ENCODE measurements at regions not wholly inside any gene's neighbourhood (a gene's known extent, or its start where the extent isn't known, plus 50 kb on each side); places are given as distances from the start of the nearest gene placed in this dataset.
A peak's percentile ranks its signal among the peaks of the same experiment; 100 is the strongest.

GRCh38 chr6:40796260-40797221 lies 209.4 kb upstream of the LRFN2 start:
- no peak for DNase-seq (ENCODE audit: low read depth in 2 of 2)

DNA sequence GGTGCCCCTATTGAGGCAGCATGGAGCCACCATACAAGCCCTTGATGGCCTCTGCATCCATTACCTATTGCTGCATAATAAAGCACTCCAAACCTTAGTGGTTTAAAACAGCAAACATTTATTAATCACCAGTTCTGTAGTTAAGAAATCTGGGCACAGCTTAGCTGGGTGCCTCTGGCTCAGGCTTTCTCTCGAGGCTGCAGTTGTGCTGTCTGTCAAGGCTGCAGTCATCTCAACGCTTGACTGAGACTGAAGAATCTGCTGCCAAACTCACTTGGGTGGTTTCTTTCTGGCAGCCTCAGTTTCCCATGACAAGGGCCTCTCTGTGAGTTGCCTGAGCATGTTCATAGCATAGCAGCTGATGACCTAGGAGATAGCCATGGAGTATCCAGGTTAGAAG lies 207.4 kb upstream of the LRFN2 start:
- no peak for DNase-seq (ENCODE audit: low read depth in 2 of 2)

DNA sequence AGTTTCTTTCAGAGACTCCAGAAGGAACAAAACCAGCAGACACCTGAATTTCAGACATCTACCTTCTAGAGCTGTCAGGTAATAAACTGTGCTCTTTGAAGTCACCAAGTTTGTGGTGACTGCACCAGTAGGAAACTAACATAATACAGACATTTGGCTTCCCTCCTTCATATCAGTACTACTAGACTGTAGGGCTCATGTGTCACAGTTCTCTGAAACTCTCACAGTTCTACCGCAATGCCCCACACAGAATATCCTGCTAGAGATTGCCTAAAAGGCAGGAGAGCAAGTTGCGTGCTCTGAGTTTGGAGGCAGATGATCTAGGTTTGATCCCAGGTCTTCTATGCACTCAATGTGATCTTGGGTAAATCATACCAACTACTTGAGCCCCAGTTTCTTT lies 205.0 kb upstream of the LRFN2 start:
- no peak for DNase-seq (ENCODE audit: low read depth in 2 of 2)

DNA sequence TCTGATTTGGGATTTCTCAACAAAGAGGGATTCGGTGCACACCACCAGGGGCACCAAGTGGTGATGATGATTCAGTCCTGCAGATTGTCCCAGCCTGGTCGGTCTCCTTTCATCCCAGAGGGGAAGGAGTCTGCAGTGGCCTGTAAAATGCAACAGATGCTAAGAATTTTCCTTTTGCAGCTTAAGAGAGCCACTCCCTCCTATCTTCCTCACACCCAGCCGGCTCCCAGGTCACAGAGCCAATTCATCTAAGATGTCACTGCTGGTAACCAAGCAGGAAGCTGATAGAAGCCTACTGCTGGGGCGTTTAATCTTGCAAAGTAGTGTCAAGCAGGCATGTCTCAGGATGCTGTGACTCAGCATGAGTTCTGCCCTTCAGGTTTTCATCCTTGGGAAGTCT lies 203.8 kb upstream of the LRFN2 start:
- DNase-seq (ENCODE audit: low read depth in 2 of 2), result no peak

GRCh38 chr6:40788661-40789655 lies 201.8 kb upstream of the LRFN2 start:
- peak in 1 of 2 donors; percentile 10 for DNase-seq (ENCODE audit: low read depth in 2 of 2)

- DNase-seq (ENCODE audit: low read depth in 2 of 2), result no peak
Observed at GRCh38 chr6:40782355-40782754, 195.2 kb upstream of the LRFN2 start.

DNA sequence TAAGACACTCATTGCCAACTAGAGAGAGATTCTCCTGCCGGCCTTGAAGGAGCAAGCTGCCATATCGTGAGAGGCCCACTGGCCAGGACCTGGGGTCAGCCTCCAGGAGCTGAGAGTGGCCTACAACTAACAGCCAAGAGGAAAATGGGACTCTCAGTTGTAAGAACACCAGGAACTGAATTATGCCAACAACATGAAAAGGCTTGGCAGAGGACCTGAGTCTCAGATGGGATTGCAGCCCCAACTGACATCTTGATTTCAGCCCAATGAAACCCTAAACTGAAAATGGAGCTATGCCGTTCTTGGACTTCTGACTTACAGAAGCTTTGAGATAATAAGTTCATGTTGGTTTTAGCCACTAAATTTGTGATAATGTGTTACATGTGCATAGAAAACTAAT lies 193.5 kb upstream of the LRFN2 start:
- DNase-seq (ENCODE audit: low read depth in 2 of 2), result no peak

GRCh38 chr6:40779409-40779808 lies 192.2 kb upstream of the LRFN2 start:
- no peak for DNase-seq (ENCODE audit: low read depth in 2 of 2)

DNA sequence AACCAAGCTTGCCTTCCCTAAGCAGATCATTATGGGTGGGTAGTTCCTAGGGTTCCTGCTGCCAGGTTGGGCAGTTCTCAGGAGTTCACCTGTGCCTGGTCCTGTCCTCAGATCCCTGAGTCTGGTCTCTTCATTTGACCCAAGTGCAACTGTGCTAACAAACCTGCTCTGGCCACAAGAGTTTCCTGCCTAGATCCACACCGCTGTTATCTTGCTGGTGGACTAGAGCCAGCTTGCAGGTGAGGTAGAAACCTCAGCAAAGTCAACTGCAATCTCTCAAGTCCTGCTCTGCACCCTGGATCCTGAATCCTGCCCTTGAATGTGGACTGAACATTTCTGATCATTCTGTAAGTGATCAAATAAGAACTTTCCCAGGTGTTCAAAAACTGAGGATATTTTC lies 191.8 kb upstream of the LRFN2 start:
- DNase-seq (ENCODE audit: low read depth in 2 of 2), result no peak

DNA sequence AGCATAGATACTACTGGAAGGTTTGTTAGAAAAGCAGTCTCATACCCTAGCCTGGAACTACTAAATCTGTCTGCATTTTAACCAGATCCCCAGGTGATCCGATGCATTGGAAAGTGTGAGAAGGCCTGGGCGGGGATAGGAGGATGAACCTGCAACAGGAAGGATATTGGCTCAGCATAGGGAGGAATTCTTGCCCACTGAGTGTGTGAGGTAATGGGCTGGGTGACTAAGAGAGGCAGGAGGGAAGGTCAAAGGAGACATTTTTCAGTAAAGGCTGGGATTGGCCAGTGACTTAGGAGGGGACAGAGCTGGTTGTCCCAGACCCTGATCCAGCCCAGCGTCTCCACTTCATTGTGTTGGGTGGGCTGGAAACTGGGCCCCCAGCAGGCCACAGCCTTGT lies 191.0 kb upstream of the LRFN2 start:
- no peak for DNase-seq (ENCODE audit: low read depth in 2 of 2)

- DNase-seq (ENCODE audit: low read depth in 2 of 2), result no peak
Observed at GRCh38 chr6:40774932-40775331, 187.8 kb upstream of the LRFN2 start.

GRCh38 chr6:40770794-40771193 lies 183.6 kb upstream of the LRFN2 start:
- DNase-seq (ENCODE audit: low read depth in 2 of 2), result no peak

DNA sequence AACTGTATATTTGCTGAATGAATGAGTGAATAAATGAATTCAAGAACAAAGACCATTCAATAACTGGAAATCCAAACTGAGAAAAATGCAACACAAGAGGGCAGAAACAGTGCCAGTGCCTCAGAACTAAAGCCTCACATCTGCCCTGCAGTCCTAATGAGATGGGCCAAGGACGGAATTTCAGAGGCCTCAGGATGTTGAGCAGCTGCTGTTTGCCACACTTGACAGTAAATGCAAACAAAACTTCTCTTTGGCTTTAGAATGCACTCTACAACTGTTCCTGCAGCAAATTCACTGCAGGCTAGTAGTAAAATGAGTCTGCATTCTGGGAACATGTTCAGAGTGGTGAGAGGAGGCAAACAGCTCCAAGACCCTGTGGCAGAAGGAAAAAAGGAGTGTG lies 177.6 kb upstream of the LRFN2 start:
- no peak for DNase-seq (ENCODE audit: low read depth in 2 of 2)

DNA sequence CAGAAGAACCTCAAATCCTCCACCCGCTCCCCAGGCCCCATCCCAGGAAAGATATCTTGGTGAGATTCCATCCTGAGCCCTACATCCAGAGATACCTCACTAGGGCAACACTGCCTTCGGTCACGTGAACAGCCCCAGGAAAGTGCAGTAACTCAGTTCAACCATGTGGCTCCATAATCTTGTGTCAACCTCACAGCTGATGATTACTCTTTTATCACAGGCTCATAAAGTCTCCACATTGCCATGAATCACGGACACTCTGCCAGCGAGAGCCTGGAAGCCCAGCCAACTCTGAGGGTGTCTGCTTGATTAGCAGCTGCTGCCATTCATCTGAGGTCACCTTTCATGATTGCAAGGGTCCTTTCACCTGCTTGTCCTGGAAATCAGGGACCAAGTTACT lies 175.8 kb upstream of the LRFN2 start:
- no peak for DNase-seq (ENCODE audit: low read depth in 2 of 2)

DNA sequence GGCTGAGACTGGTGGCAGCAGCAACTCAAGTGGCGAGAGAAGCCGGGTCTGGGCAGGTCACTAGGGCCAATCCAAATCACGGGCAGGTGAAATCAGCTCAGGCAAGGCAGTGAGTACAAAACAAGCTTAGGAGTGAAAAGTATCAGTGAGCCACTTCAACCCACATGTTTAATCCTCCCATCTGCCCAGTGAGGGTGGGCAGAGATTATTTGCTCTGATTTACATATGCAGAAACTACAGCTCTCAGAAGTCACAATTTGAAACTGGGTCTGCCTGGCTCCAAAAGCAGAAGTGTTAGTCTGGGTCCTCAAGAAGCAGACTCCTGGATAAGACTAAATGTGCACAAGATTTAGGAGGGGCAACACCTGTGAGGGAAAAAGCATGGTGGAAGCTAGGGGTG lies 173.7 kb upstream of the LRFN2 start:
- no peak for DNase-seq (ENCODE audit: low read depth in 2 of 2)

- DNase-seq (ENCODE audit: low read depth in 2 of 2), result no peak
Observed at GRCh38 chr6:40759838-40760237, 172.7 kb upstream of the LRFN2 start.

- no peak for DNase-seq (ENCODE audit: low read depth in 2 of 2)
Observed at GRCh38 chr6:40759264-40759663, 172.1 kb upstream of the LRFN2 start.

- DNase-seq (ENCODE audit: low read depth in 2 of 2), result no peak
Observed at GRCh38 chr6:40755749-40756452, 168.7 kb upstream of the LRFN2 start.

DNA sequence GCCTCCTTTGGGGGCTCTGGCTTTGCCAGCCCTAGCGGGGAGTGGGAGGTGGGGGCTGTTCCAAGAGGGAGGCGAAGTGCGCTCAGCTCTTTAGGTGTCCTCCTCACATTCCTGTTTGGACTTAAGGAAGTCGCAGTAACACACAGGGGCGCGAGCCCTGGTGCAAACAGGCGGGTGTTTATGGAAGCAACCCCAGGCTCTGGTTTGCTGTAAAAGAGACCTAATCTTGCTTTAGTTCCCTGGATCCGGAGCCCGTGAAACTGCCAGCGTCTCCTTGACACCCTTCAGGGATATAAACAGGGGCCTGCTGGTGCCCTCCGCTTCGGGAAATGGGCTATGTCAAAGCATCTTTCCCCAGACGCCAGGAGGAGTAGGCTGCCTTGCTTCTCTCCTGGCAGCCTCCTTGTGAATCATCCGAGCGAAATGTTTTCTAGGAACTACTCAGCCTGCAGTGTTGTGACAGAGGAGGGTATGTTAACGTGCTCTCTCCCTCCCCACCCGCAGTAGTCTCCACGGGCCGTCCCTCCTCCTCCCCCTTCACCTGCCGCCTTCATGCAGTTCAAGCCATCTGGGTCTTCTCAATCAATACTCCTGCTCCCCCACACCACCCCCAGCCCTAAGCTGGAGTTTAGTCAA lies 168.0 kb upstream of the LRFN2 start:
- DNase-seq (ENCODE audit: low read depth in 2 of 2), result no peak

GRCh38 chr6:40754461-40755045 lies 167.4 kb upstream of the LRFN2 start:
- no peak for DNase-seq (ENCODE audit: low read depth in 2 of 2)

Measured in stimulated activated CD4-positive, alpha-beta T cell treated with anti-CD3 and anti-CD28 coated beads, Interleukin-1b, Interleukin-23, amount 100 ng/mL, for 1 hour (primary cell).